Superior temporal gyrus (tissue), 1 donor: ENCODE measurements at regions not wholly inside any gene's neighbourhood (a gene's known extent, or its start where the extent isn't known, plus 50 kb on each side); places are given as distances from the start of the nearest gene placed in this dataset.
"Not testable (repeated sequence)": the region's sequence is repeated elsewhere in the genome, so short reads cannot be mapped to it uniquely, and the experiment has no call there.

Experiments
- DNase-seq: peaks from one replicate; pipeline ENCODE4 v3.0.0-alpha.2; 2016; ENCODE audit errors: extremely low spot score

- DNase-seq, result no peak
Observed at GRCh38 chr7:68816491-68816890, 781.8 kb upstream of the AUTS2 start.

DNA sequence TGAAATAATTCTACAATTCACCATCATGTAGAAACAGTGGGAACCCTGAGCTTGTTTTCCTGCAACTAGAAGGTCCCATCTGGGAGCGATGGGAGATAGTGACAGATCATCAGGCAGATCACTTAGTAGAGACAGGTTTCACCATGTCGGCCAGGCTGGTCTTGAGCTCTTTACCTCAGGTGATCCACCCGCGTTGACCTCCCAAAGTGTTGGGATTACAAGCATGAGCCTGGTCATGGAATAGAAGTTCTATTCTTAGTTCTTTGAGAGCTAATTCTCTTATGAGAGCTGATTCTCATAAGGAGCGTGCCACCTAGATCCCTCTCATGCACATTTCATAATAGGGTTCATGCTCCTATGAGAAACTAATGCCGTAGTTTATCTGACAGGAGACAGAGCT lies 778.0 kb upstream of the AUTS2 start:
- no peak for DNase-seq

- no peak for DNase-seq
Observed at GRCh38 chr7:68821846-68822245, 776.4 kb upstream of the AUTS2 start.

GRCh38 chr7:68823996-68824780 lies 774.1 kb upstream of the AUTS2 start:
- DNase-seq, result no peak

- no peak for DNase-seq
Observed at GRCh38 chr7:68828575-68828974, 769.7 kb upstream of the AUTS2 start.

DNA sequence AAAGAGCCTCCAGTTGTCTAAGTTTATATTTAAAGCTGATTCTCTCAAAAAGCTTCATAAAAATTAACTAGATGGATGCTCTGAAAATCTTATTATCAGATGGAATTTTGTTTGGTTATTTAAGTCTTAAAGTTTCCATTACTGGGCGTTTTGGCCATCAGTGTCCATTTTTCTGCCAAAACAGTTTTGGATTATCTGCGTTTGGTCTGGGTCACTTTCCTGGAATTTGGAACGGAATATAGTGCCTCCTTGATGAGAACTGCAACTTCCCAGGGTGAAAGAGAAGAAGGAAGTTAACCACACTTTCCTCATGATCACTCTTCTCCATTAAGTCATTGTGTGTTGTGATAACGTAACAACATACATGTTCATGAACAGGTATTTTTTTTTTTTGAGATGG lies 764.9 kb upstream of the AUTS2 start:
- no peak for DNase-seq

GRCh38 chr7:68839014-68839413 lies 759.3 kb upstream of the AUTS2 start:
- DNase-seq, result no peak

- peak; percentile 11 for DNase-seq
Observed at GRCh38 chr7:68840991-68841390, 757.3 kb upstream of the AUTS2 start.

DNA sequence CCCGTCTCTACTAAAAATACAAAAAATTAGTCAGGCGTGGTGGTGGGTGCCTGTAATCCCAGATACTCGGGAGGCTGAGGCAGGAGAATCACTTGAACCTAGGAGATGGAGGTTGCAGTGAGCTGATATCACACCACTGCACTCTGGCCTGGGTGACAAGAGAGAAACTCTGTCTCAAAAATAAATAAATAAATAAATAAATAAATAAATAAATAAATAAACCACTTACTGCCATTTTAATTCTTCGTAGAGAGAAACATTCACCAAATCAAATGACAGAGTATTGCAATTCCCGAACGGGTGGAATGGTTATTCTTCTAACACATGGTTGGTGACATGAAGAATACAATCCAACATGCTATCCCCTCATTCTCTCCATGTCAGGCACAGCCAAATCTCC lies 754.3 kb upstream of the AUTS2 start:
- DNase-seq, result not testable (repeated sequence)

- DNase-seq, result no peak
Observed at GRCh38 chr7:68846811-68847325, 751.4 kb upstream of the AUTS2 start.

DNA sequence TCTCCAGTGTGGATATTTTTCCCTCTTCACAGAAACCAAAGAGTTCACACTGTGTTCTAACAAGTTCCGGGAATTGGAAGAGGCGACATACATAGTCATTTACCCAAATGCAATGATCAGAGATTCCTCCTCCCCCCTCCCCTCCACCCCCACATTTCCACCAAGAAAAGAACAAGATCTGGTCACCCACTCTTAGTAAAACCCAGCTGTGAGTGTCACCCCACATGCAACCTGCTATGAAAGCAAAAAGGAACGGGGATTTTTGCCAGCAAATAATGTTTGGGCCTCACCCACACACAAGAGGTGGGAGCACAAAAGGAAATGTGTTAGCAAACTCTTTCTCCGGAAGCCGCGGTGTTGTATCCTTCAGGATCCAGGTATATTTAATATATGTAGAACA lies 745.0 kb upstream of the AUTS2 start:
- peak; percentile 51 for DNase-seq

- DNase-seq, result no peak
Observed at GRCh38 chr7:68857571-68857970, 740.7 kb upstream of the AUTS2 start.

DNA sequence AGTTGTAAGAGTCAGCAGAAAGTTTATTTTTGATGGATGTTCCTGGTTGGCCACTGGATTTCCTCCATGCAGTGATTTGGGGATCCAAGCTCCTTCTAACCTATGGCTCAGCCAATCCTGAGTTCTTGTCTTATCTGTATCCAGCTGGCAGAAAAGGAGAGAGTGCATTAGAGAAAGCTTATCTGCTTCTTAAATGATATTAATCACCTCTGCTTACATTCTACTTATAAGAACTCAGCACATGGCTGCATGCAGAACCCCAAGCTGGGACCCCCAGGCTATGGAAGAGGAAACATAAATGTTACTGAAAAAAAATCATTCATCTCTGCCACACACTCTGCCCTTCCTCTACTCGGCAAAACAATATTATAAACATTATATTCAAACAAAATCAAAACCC lies 739.8 kb upstream of the AUTS2 start:
- DNase-seq, result no peak

- no peak for DNase-seq
Observed at GRCh38 chr7:68861171-68861570, 737.1 kb upstream of the AUTS2 start.

DNA sequence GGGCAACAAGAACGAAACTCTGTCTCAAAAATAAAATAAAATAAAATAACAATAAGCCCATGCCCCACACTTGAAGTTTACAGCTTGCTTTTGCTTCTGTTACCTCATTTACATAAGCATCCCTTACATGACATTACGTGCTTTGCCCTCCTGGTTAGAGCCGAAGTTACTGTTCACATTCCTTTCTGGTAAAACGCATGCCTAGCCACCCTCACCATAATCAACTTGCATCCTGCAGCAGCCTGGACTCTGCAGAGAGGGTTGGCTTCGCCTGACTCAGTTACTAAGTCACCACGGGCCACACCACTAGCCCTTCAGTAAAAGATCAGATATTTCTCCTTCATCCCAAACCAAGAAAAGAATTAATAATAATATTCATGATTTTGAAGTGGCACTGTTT lies 736.0 kb upstream of the AUTS2 start:
- DNase-seq, result no peak

DNA sequence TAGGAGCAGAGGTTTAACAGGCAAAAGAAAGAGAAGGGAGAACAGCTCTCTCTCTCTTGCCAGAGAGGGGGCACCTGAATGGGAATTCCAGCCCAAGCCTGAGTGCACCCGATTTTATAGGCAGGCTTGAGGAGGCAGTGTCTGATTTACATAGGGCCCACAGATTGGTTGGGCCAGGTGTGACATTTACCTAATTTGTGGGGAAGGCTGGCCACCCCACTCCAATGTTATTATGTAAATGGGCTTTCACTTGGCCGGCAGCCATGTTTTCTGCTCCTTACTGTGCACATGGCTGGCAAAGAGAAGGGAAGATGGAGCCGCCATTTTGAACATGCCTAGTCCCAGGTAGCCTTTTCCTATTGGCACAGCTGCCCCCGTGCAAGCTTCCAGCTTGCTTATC lies 735.5 kb upstream of the AUTS2 start:
- no peak for DNase-seq

DNA sequence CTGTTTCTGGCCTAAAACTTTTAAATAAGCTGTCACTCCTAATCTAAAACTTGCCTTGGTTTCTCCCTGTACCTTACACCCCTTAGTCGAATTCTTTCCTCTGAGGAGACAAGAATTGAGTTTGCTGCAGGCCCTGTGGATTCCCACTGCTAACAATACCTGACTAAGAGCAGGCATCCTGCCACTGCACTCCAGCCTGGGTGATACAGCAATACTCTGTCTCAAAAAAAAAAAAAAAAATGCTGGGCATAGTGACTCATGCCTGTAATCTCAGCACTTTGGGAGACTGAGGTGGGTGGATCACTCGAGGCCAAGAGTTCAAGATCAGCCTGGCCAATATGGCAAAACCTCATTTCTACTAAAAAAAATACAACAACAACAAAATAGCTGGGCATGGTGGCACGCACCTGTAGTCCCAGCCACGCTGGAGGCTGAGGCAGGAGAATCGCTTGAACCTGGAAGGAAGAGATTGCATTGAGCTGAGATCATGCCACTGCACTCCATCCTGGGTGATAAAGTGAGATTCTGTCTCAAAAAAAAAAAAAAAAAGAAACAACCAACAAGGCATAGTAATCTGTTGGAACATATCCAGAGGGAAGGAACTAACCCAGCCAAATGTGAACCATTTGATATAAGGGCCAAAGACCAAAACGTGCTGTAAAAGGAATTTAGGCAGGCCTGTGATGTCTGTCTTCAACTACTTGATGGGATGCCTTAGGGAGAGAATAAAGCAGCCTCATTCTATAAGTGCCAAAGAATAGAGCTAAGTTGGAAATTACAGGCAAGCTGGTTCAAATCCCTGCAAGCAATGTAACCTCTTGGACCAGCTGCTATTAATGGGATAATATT lies 732.7 kb upstream of the AUTS2 start:
- no peak for DNase-seq

GRCh38 chr7:68866200-68866570 lies 732.1 kb upstream of the AUTS2 start:
- DNase-seq, result no peak

DNA sequence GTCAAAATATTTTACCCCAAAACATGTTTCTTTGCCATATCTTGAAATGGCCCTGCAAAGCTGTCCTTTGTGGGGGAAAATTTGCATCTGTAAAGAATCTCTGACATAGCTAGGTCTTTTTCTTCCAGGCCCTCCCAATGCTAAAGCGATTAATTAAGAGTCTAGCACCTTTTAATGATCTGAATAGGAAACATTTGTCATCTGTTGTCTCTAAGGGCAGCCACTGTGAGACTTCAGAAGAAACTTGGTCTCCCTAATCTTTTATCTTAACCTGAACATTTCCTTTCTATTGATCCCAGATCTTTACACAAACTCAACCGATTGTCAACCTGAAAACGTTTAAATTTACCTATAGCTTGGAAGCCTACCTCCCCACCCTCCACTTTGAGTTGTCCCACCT lies 731.6 kb upstream of the AUTS2 start:
- not testable (repeated sequence) for DNase-seq

- no peak for DNase-seq
Observed at GRCh38 chr7:68868978-68869377, 729.3 kb upstream of the AUTS2 start.

DNA sequence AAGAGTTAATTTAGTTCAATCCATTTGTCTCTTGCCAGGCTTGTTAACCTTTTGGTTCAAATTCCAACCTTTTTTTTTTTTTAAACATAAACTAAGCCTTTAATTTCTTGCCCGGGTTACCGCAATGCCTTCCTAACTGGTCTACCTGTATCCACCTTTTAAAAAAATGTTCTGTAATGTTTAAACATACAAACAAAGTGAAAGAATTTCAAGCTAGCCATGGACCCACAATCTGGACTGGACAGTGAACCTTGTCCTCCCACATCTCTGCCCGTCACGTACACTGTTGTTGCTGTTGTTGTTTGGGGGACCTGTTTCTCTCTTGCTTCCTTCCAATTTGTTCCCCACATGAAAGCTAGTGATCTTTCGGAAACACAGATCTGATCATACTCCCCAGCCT lies 724.7 kb upstream of the AUTS2 start:
- no peak for DNase-seq

DNA sequence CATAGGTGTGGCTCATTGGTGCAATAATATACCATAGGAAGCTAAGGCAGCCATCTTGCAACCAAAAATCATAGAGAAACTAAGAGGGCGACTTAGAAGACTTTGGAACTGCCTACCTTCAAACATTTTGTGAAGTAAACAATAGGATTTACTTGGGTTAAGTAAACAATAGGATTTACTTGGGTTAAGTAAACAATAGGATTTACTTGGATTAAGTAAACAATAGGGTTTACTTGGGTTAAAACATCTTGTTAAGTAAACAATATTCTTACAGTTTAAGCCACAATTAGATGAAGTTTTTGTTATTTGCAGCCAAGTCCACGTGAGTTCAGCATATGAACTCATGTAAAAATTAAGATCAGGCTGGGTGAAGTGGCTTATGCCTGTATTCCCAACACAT lies 722.4 kb upstream of the AUTS2 start:
- DNase-seq, result no peak

DNA sequence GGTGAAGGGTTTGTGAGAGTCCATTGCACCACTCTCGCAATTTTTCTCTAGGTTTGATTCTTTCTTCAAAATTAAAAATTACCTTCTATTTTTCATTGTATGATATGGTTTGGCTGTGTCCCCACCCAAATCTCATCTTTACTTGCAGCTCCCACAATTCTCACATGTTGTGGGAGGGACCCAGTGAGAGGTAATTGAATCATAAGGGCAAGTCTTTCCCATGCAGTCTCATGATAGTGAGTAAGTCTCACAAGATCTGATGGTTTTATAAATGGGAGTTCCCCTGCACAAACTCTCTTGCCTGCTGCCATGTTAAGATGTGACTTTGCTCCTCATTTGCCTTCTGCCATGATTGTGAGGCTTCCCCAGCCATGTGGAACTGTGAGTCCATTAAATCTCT lies 711.2 kb upstream of the AUTS2 start:
- not testable (repeated sequence) for DNase-seq
